Astrocyte of the cerebellum (primary cell): ENCODE measurements at regions not wholly inside any gene's neighbourhood (a gene's known extent, or its start where the extent isn't known, plus 50 kb on each side); places are given as distances from the start of the nearest gene placed in this dataset.

Experiments
- DNase-seq: peaks from one replicate; pipeline ENCODE4 v3.0.0-alpha.2; 2011; ENCODE audit warnings: low read depth
- H3K4me3 ChIP-seq: 2 replicates; pipeline ENCODE4 v1.5.1; 2011; ENCODE audit warnings: mild to moderate bottlenecking, low read depth, low read length, moderate library complexity
- CTCF ChIP-seq: IDR thresholded peaks from 2 replicates; pipeline ENCODE4 v1.5.1; 2012; ENCODE audit warnings: low read length, low read depth, moderate library complexity, mild to moderate bottlenecking; ENCODE audit errors: missing control alignments
- in situ Hi-C: cut with HindIII; loops from 2 replicates; pipeline ENCODE4 v1.10.0; 2017; ENCODE audit warnings: low sequenced_read_pairs

- H3K4me3 ChIP-seq, result no peak overlapping the region
- TF ChIP-seq CTCF, result no peak
- no peak for DNase-seq
- in situ Hi-C loops, result no loop called here
These were observed 183.9 kb downstream of the CPEB2 start for GRCh38 chr4:15186149-15186548.

- H3K4me3 ChIP-seq, result no peak overlapping the region
- no peak for DNase-seq
- no peak for TF ChIP-seq CTCF
- in situ Hi-C loops, result no loop called here
These were observed 184.5 kb downstream of the CPEB2 start for GRCh38 chr4:15186806-15187205.

GRCh38 chr4:15188605-15189539, 186.6 kb downstream of the CPEB2 start:
- in situ Hi-C loops, result no loop called here
- TF ChIP-seq CTCF, result no peak
- H3K4me3 ChIP-seq, result no peak overlapping the region
- no peak for DNase-seq

GRCh38 chr4:15194520-15194919, 192.2 kb downstream of the CPEB2 start:
- in situ Hi-C loops, result no loop called here
- no peak for DNase-seq
- no peak overlapping the region for H3K4me3 ChIP-seq
- no peak for TF ChIP-seq CTCF

GRCh38 chr4:15197005-15197404, 194.7 kb downstream of the CPEB2 start:
- DNase-seq, result no peak
- in situ Hi-C loops, result no loop called here
- TF ChIP-seq CTCF, result peak; percentile 50
- H3K4me3 ChIP-seq, result no peak overlapping the region

- DNase-seq, result peak; percentile 59
- no peak overlapping the region for H3K4me3 ChIP-seq
- in situ Hi-C loops, result no loop called here
- TF ChIP-seq CTCF, result no peak
These were observed 195.9 kb downstream of the CPEB2 start for GRCh38 chr4:15198070-15198727.
